PFSK-1 (cell line): ENCODE measurements at regions not wholly inside any gene's neighbourhood (a gene's known extent, or its start where the extent isn't known, plus 50 kb on each side); places are given as distances from the start of the nearest gene placed in this dataset.

Experiments used
- FOXP2 ChIP-seq: optimal IDR thresholded peaks from 2 replicates; pipeline ENCODE3; 2011; ENCODE audit warnings: borderline replicate concordance, control low read depth, inconsistent platforms; ENCODE audit not compliant: insufficient read depth; ENCODE audit errors: extremely low read length, extremely low read depth
- POLR2AphosphoS5 ChIP-seq: IDR thresholded peaks from 2 replicates; pipeline ENCODE4 v1.6.1; 2012; ENCODE audit warnings: low read depth, mild to moderate bottlenecking, control low read depth, low read length, moderate library complexity
- SIN3A ChIP-seq: IDR thresholded peaks from 2 replicates; pipeline ENCODE4 v1.6.1; 2012; ENCODE audit warnings: mild to moderate bottlenecking, low read length, moderate library complexity, borderline replicate concordance; ENCODE audit not compliant: insufficient read depth
- TAF1 ChIP-seq: IDR thresholded peaks from 2 replicates; pipeline ENCODE4 v1.6.1; 2012; ENCODE audit warnings: low read length, control low read depth, borderline replicate concordance; ENCODE audit not compliant: insufficient read depth
- TF ChIP-seq, protein P1 (sequence below), 2 experiments: IDR thresholded peaks; 2 replicates each; pipeline versions ENCODE4 v1.6.1 to v1.8.0; 2011 to 2012; ENCODE audit warnings: low read depth in 2 of 2, low read length in 2 of 2, control low read depth in 1 of 2, inconsistent platforms in 1 of 2, mild to moderate bottlenecking in 1 of 2, moderate library complexity in 1 of 2; ENCODE audit not compliant: insufficient read depth in 1 of 2

DNA sequence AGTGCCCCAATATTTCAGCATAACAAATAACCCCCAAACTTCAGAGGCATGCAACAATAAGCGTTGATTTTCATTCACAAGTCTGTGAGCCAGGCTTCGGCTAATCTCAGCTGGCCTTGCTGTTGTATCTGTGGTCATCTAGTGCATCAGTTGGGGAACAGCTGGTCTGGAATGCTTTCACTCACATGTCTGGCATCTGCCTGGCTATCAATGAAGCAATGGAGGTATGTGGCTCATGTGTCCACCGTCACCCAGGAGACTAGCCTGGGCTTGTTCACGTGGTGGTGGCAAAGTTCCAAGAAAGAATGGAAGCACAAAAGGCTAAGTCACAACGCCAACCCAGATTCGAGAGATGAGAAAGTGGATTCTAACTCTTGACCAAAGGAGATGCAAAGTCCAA, 304.8 kb upstream of the ISX start:
- TF ChIP-seq POLR2AphosphoS5 (no peak), FOXP2 (no peak), SIN3A (no peak), TAF1 (no peak)
- TF ChIP-seq, protein P1, sequence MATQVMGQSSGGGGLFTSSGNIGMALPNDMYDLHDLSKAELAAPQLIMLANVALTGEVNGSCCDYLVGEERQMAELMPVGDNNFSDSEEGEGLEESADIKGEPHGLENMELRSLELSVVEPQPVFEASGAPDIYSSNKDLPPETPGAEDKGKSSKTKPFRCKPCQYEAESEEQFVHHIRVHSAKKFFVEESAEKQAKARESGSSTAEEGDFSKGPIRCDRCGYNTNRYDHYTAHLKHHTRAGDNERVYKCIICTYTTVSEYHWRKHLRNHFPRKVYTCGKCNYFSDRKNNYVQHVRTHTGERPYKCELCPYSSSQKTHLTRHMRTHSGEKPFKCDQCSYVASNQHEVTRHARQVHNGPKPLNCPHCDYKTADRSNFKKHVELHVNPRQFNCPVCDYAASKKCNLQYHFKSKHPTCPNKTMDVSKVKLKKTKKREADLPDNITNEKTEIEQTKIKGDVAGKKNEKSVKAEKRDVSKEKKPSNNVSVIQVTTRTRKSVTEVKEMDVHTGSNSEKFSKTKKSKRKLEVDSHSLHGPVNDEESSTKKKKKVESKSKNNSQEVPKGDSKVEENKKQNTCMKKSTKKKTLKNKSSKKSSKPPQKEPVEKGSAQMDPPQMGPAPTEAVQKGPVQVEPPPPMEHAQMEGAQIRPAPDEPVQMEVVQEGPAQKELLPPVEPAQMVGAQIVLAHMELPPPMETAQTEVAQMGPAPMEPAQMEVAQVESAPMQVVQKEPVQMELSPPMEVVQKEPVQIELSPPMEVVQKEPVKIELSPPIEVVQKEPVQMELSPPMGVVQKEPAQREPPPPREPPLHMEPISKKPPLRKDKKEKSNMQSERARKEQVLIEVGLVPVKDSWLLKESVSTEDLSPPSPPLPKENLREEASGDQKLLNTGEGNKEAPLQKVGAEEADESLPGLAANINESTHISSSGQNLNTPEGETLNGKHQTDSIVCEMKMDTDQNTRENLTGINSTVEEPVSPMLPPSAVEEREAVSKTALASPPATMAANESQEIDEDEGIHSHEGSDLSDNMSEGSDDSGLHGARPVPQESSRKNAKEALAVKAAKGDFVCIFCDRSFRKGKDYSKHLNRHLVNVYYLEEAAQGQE (IDR thresholded peaks at IDR 0.05; ENCODE audit: insufficient read depth in 1 of 2, low read depth in 2 of 2, low read length in 2 of 2): no peak

DNA sequence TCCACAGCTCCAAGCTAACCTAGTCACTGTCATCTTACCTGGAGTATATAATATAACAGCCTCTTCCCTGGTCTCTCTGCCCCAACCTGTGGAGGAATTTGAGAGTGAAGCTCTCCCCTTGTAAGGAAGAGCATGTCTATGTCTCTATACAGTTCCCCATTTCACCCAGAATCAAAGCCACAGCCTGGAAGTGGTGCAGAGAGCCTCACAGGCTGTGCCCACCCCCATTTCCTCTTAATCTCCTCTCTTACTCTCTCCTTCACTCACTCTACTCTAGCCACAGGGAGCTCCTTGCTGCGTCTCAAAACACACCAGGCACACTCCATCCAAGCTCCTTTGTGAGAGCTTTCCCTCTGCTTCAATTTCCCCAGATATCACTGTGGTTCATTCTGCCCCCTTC, 302.5 kb upstream of the ISX start:
- TF ChIP-seq FOXP2 (no peak), TAF1 (no peak), POLR2AphosphoS5 (no peak)

DNA sequence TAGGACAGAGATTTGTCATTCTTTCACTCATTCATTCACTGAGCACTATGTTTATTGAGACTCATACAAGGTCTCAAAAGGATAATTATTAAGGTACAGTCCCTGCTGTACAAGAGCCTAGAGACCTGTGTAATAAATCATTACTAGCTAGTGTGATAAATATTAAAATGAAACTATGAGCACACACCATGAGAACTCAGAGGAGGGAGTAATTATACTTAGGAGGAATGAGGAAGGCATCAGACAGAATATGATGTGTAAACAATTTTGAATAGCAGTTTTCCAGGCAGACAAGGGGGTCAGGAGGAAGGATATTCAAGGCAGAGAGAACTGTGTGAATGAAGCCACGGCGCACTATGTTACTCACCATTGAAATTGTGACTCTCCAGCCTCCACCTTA, 300.8 kb upstream of the ISX start:
- TF ChIP-seq, protein P1 (IDR thresholded peaks at IDR 0.05; ENCODE audit: insufficient read depth in 1 of 2, low read depth in 2 of 2, low read length in 2 of 2): no peak
- no peak for TF ChIP-seq TAF1
- no peak for TF ChIP-seq POLR2AphosphoS5
- TF ChIP-seq SIN3A: no peak
- TF ChIP-seq FOXP2: no peak

DNA sequence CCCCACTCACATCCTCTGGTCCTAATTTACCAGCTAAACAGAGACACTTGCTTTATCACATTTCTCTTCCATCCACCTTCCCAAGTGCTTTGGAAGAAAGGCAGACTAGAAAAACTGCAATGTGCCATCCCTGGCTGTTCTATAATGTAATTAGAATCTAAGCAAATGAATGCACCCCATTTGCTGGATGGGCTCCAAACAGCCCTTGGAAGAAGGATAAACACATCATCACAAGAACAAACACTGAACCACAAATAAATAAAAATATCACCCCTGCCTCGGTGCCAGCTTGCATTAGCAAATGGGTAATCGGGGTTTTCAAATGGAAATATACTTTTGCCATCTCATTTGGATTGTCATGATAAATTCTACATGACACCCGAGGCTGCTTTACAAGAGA, 296.6 kb upstream of the ISX start:
- no peak for TF ChIP-seq FOXP2
- TF ChIP-seq SIN3A: no peak
- no peak for TF ChIP-seq TAF1
- TF ChIP-seq, protein P1 (IDR thresholded peaks at IDR 0.05; ENCODE audit: insufficient read depth in 1 of 2, low read depth in 2 of 2, low read length in 2 of 2): no peak
- no peak for TF ChIP-seq POLR2AphosphoS5

DNA sequence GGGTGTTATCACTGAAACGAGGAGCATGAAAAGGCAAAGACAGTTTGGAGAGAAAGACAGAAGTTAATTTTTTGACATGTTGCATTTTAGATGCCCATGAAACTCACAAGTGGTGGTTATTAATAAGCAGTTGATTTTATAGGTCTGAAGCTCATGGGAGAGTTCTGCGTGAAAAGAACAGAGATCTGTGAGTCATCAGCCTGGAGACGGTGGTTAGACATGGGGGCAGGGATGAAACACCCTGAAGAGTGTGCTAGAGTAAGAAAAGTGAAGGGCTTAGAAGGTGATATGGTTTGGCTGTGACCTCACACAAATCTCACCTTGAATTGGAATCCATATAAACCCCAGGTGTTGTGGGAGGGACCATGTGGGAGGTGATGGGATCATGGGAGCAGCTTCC, 289.1 kb upstream of the ISX start:
- no peak for TF ChIP-seq FOXP2
- TF ChIP-seq TAF1: no peak
- TF ChIP-seq, protein P1 (IDR thresholded peaks at IDR 0.05; ENCODE audit: insufficient read depth in 1 of 2, low read depth in 2 of 2, low read length in 2 of 2): no peak
- no peak for TF ChIP-seq SIN3A
- TF ChIP-seq POLR2AphosphoS5: no peak

DNA sequence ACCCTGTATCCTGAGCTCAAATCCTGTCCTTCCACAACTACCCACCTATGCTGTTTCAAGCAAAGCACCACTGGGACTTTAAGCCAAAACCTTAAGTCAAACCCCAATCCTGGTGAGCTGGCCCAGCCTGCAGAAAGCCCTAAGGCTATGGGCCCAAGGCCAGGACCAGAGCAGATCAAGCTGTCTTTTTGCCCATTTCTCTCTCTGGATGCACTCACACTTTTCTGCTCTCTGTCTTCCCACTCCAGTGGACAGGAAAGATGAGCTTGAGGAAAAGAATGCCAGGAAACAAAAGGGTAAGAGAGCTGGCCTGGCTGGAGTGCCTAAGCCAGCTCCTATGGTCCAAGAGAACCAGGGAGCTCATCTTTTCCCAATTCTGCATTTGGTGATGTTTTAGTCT, 284.3 kb upstream of the ISX start:
- no peak for TF ChIP-seq FOXP2

DNA sequence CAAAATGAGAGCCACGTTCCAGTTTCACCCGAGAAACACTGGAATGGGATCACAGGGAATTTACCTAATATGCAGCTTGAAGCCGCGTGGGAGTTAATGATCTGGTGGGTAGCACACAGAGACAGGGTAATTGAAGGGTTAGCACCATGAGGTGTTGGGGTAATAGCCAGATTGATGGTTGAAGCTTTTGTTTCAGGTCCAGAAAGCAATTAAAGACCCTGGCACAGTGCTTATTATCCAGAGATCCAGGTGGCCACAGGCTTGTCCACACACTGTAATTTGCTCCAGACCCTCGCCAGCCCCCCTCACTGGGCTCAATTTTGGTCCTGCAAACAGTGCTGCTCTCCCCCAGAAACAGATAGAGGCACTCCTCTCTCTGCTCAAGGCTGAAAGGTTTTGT, 282.5 kb upstream of the ISX start:
- TF ChIP-seq FOXP2: no peak
- no peak for TF ChIP-seq TAF1
- no peak for TF ChIP-seq POLR2AphosphoS5
- no peak for TF ChIP-seq SIN3A
- TF ChIP-seq, protein P1 (IDR thresholded peaks at IDR 0.05; ENCODE audit: insufficient read depth in 1 of 2, low read depth in 2 of 2, low read length in 2 of 2): no peak
